Erythroblast (primary cell): ENCODE measurements at regions not wholly inside any gene's neighbourhood (a gene's known extent, or its start where the extent isn't known, plus 50 kb on each side); places are given as distances from the start of the nearest gene placed in this dataset.

Source experiments
- DNase-seq, 2 experiments: peaks; one replicate each; lab custom pipeline; 2025; lab: John Stamatoyannopoulos, UW
- GATA1 ChIP-seq: IDR thresholded peaks from 2 replicates; pipeline ENCODE4 v1.6.1; 2011; ENCODE audit warnings: low read depth, mild to moderate bottlenecking, control low read depth, low read length, moderate library complexity
- POLR2A ChIP-seq: IDR thresholded peaks from 2 replicates; pipeline ENCODE4 v1.6.1; 2011; ENCODE audit warnings: mild to moderate bottlenecking, low read length

DNA sequence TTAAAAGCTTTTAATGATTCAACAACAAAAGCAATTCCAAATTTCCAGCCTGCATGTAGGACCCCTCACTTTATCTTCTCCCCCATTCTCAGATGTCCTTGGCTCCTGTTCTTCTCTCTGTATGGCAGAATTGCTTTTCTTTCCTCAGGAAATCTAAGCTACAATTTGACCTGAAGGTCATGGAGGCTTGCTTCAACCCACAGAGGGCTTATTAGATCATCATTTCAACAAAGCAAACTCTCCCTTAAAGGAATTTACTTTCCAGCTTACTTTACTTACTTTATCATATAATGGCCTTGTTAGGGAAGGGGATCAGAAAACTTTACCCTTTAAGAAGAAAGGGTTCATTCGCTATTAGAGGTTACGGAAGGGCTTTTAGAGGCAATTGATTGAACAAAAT lies 211.5 kb downstream of the RAD51AP2 start:
- TF ChIP-seq POLR2A = no peak
- DNase-seq = no peak

DNA sequence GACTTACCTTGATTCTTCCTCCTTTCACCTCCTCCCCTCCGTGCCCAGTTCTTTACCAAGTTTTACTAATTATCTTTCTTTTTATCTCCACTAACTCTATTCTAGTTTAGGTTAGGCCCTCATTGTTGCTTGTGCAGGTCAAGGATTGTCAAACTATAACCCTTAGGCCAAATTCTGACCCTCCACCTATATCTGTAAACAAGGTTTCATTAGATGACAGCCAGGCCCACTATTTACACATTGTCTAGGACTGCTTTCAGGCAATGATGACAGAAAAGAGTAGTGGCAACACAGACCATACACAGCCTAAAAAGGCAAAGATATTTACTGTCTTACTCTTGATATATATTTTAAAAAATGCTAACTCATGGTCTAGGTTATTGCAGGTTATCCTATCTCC lies 212.0 kb downstream of the RAD51AP2 start:
- TF ChIP-seq GATA1 (no peak), POLR2A (no peak)
- DNase-seq = no peak

DNA sequence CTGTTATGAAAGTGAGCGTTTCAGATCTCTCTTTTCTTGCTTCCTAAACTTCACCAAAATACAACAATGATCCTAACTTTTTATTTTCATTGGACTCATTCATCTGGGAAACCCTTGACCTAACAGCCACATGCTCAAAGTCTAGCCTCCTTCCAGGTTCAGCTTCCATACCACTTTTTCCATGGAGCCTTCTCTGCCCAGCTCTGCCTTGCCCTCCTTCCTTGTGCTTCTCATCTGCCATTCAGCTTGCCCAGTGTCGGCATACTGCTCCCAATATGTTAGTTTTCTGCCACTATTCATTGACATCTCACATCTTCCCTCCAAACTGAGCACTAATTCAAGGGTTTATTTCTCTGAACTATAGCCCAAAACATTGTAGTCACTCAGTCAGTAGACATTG lies 214.7 kb downstream of the RAD51AP2 start:
- no peak for TF ChIP-seq GATA1
- TF ChIP-seq POLR2A = no peak
- no peak for DNase-seq

DNA sequence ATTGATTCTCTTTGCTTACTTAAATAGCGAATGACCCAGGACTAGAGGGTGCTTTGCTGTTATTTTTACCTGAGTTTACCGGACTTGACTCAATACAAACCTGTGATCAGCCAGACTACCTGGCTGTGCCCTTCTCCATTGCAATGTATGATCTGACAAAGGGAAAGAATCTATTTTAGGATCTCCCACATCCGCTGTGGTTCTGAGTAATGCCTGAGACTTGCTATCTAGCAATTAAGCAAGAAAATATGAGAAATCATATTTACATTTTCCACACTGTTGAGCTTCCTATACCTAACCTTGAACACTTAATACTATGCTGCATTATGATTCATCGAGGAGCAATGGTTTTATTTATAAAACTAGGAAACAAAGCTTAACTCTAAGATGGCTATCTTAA lies 215.2 kb downstream of the RAD51AP2 start:
- DNase-seq = no peak
- TF ChIP-seq POLR2A = no peak
- no peak for TF ChIP-seq GATA1

DNA sequence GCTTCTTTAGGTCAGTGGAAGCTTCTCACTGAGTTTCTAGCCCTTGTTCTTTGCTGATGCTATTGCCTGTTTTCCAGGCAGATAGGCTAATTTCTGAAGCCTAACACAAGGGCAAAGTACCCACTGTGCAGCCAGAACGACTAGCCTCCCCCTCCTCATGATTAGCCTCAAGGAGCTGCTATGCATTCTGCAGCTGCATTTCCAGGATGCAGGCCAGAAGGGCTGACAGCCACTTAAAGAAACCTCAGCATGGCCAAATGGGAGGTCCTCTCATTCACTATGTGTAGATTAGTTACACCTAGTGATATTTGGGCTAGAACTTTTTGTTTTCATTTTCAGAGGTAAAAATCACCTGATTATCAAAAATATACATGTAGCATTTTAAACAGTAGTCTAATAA lies 216.0 kb downstream of the RAD51AP2 start:
- no peak for TF ChIP-seq GATA1
- TF ChIP-seq POLR2A = no peak
- no peak for DNase-seq

DNA sequence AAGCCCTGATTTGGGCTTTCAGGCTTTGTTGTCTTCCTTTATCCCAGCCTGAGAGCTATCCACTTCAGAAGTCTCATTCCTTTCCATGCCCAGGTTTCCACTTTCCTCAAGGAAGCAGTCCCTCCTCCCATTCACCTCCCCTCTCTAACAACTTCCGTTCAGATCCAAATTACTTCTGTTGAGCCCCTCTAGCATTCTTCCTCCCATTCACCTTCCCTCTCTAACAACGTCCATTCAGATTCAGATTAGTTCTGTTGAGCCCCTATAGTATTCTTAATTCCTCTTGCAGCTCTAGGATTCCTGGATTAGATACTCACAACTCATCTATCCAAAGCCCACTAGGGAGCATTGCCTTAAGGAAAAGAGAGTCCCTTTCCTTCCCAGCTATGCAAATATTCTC lies 216.8 kb downstream of the RAD51AP2 start:
- no peak for DNase-seq
- no peak for TF ChIP-seq GATA1
- no peak for TF ChIP-seq POLR2A

DNA sequence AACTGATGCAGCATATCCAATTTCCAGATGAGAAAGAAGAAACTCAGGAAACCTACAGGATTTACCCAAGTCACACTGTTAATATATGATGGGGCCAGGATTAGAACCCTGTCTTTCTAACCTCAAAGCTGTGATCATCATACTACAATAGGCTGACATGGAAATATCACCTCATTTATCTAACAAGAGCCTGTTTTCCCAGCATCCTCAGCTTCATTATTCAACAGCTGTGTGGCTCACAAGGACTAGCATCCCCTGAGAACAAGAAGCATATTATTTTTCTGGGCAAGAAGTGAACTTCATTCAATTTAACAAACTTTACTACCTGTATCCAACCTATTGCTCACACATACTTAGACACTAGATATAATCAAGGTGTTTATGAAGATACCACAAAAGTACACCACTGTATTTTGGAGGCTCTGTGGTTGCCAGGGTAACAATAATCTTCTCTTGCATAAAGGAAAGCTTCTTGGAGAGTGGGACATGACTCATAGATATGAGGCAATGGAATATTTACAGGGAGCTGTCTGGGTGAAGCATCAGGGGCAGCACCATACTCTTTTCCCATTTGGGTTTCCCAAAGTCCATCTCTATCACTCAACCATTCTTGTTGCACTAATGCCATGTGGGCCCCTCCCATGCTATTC lies 218.2 kb downstream of the RAD51AP2 start:
- no peak for DNase-seq
- TF ChIP-seq POLR2A (no peak), GATA1 (no peak)

DNA sequence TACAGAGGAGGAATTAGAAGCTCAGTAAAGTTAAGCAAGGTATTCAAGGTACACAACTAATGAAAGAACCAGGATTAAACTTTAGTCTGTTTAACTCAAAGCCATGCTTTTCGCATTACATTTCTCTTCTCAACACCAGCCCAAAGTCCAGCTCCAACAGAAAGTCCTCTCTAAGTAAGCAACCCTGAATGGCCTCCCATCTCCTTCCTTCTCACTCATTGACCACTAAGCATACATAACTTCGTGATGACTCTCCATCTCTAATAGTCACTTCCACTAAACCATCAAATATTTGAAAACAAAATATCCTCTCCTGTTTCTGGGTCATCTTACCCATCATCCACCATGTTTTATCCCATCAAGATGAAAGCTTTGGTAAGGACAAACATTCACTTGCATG lies 219.8 kb downstream of the RAD51AP2 start:
- no peak for DNase-seq
- TF ChIP-seq GATA1 (no peak), POLR2A (no peak)

DNA sequence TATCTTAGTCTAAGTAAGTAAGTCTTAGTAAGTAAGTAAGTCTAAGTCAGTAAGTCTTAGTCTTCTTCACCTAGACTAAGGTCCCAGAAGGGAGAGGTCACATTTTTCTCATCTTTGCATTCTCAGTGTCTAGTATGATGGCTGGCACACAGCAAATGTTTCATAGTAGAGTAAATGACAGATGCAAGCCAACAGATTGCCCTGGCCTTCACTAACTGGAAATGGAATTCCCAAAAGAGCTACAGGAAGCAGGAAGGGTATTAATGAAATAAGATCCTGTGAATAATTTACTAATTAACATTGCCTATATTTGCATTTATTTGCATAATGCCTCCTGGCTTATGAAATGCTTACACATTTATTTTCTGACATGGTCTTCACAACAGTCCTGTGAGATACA lies 221.6 kb downstream of the RAD51AP2 start:
- TF ChIP-seq GATA1 (no peak), POLR2A (no peak)
- no peak for DNase-seq

DNA sequence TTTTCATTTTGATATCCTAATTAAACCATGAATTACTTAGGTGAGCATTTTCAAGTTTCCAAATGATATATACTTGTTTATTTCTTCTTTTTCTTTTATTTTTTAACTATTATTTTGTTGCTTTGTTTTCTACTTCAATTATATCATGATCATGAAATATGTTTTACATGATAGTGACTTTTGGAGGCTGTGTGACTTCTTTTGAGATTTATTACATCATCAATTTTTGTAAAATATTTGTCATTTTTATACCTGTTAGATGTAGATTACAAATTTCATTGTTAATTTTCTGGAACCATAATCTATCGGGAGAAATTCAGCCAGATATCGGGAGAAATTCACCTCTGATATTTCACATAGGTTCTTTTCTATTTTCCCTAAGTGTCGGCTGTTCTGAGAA lies 228.6 kb downstream of the RAD51AP2 start:
- DNase-seq = no peak

DNA sequence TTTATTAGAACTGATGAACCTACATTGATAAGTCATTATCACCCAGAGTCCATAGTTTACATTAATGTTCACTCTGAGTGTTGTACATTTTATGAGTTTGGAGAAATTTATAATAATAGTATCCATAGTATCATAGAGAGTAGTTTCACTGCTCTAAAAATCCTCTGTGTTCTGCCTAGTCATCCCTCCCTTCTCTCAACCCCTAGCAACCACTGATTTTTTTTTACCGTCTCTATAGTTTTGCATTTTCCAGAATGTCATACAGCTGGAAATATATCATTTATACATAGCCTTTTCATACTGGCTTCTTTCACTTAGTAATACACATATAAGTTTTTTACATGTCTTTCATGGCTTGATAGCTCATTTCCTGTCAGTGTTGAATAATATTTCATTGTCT lies 231.1 kb downstream of the RAD51AP2 start:
- no peak for DNase-seq
- TF ChIP-seq GATA1 (no peak), POLR2A (no peak)

More for the DNA sequence above, 228.6 kb downstream of the RAD51AP2 start:
- TF ChIP-seq POLR2A (no peak), GATA1 (no peak)

DNA sequence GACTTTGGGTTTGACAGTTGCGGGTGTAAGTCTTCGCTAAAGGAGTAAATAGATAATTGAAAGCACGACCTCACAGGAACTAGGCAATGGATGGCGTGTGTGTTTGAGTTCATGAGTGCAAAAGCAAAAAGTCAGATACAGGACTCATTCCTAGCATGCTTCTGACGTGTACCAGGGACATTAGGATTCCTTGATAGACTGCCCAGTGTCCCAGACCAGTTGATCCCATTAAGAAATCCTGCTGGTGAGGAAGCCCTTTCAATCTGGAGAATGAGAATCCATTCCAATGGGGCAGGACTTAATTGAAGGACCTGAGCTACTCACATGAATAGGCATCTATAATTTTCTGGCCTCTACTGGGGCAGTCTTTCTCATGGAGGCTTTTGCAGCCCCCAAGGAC lies 235.4 kb downstream of the RAD51AP2 start:
- TF ChIP-seq GATA1 (no peak), POLR2A (no peak)
- no peak for DNase-seq

DNA sequence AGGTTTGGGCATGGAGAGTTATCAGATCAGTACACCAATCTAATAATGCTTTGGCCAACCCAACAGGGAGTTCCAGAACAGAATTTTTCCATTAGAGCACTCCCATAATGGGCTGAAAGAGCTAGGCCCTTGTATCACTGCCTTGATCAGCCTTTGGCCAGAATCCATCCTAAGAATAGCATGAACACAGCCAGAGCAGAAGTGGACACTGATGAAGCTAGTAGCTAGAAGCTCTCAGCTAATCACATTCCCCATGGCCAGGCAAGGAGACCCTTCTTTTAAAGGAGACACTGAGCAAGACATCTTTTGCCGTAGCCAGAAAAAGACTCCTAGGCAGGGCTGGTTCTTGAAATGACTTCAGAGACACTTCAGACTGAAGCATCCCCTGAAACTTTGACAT lies 236.0 kb downstream of the RAD51AP2 start:
- no peak for DNase-seq
- TF ChIP-seq GATA1 (no peak), POLR2A (no peak)

DNA sequence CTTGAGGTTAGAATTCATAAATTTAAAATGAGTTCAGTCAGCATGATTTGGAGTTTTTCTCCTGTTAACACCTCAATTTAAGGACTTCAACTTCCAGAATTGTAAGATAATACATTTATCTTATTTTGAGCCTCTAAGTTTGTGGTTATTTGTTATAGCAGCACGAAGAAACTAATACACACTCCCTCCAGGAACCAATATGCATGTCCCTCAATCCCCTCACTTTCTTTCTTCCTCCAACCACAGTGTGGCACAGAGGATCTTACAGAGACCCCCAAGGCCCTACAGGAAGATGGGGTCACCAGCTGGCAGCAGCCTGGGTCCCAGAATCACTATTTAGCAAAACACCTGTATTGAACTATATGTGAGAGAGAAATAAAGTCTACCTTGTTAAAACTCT lies 242.0 kb downstream of the RAD51AP2 start:
- no peak for TF ChIP-seq POLR2A
- TF ChIP-seq GATA1 = no peak
- no peak for DNase-seq
